SK-N-SH treated with all-trans-retinoic acid at 6 μM for 48 hours (cell line): ENCODE measurements at regions not wholly inside any gene's neighbourhood (a gene's known extent, or its start where the extent isn't known, plus 50 kb on each side); places are given as distances from the start of the nearest gene placed in this dataset.

Source experiments
- ATAC-seq: fragments of 200-7000 bp; cut with Tn5 transposase; 3 replicates; pipeline ENCODE4 v1.9.1; 2020; ENCODE audit warnings: mild to moderate bottlenecking, moderate library complexity
- ARNTL ChIP-seq: fragments of 450-650 bp; formaldehyde crosslinking; IDR thresholded peaks from 2 replicates; pipeline ENCODE4 v1.5.0; 2020; ENCODE audit warnings: low read depth, mild to moderate bottlenecking, moderate library complexity, borderline replicate concordance
- BACH2 ChIP-seq: fragments of 250-450 bp; sonication (Bioruptor Pico); IDR thresholded peaks from 2 replicates; pipeline ENCODE4 v1.9.0; 2021; ENCODE audit warnings: mild to moderate bottlenecking, borderline replicate concordance
- CREB5 ChIP-seq: fragments of 250-450 bp; sonication (Bioruptor Pico); IDR thresholded peaks from 2 replicates; pipeline ENCODE4 v1.5.1; 2020; ENCODE audit warnings: low read depth, mild to moderate bottlenecking, moderate library complexity
- CSDC2 ChIP-seq: fragments of 250-450 bp; sonication (Bioruptor Pico); IDR thresholded peaks from 2 replicates; pipeline ENCODE4 v1.5.0; 2020; ENCODE audit warnings: mild to moderate bottlenecking, moderate library complexity
- CSRNP3 ChIP-seq: fragments of 250-450 bp; sonication (Bioruptor Pico); IDR thresholded peaks from 2 replicates; pipeline ENCODE4 v1.5.1; 2021; ENCODE audit warnings: mild to moderate bottlenecking, moderate library complexity
- ESRRG ChIP-seq: fragments of 250-450 bp; sonication (Bioruptor Pico); IDR thresholded peaks from 2 replicates; pipeline ENCODE4 v1.6.1; 2021; ENCODE audit warnings: mild to moderate bottlenecking
- GLIS3 ChIP-seq: fragments of 250-450 bp; sonication (Bioruptor Pico); IDR thresholded peaks from 2 replicates; pipeline ENCODE4 v1.5.0; 2020; ENCODE audit warnings: mild to moderate bottlenecking, moderate library complexity
- ISL1 ChIP-seq: fragments of 250-450 bp; sonication (Bioruptor Pico); IDR thresholded peaks from 2 replicates; pipeline ENCODE4 v2.1.2; 2022; ENCODE audit warnings: mild to moderate bottlenecking, moderate library complexity
- OSR1 ChIP-seq: fragments of 250-450 bp; sonication (Bioruptor Pico); IDR thresholded peaks from 2 replicates; pipeline ENCODE4 v1.8.0; 2022; ENCODE audit warnings: moderate library complexity, mild to moderate bottlenecking, inconsistent platforms
- PATZ1 ChIP-seq: fragments of 250-450 bp; sonication (Bioruptor Pico); IDR thresholded peaks from 2 replicates; pipeline ENCODE4 v1.8.0; 2020; ENCODE audit warnings: mild to moderate bottlenecking, moderate library complexity, borderline replicate concordance
- POU6F1 ChIP-seq: fragments of 250-450 bp; sonication (Bioruptor Pico); IDR thresholded peaks from 2 replicates; pipeline ENCODE4 v1.8.0; 2021; ENCODE audit warnings: low read depth, mild to moderate bottlenecking, moderate library complexity, borderline replicate concordance
- PPARA ChIP-seq: fragments of 250-450 bp; sonication (Bioruptor Pico); IDR thresholded peaks from 2 replicates; pipeline ENCODE4 v1.5.0; 2020; ENCODE audit warnings: mild to moderate bottlenecking, borderline replicate concordance
- RARB ChIP-seq: fragments of 250-450 bp; sonication (Bioruptor Pico); IDR thresholded peaks from 2 replicates; pipeline ENCODE4 v1.8.0; 2021; ENCODE audit warnings: mild to moderate bottlenecking, moderate library complexity
- SNAI2 ChIP-seq: fragments of 250-450 bp; sonication (Bioruptor Pico); IDR thresholded peaks from 2 replicates; pipeline ENCODE4 v1.5.0; 2020; ENCODE audit warnings: mild to moderate bottlenecking, moderate library complexity
- TCF4 ChIP-seq: fragments of 250-450 bp; sonication (Bioruptor Pico); IDR thresholded peaks from 2 replicates; pipeline ENCODE4 v1.8.0; 2021; ENCODE audit warnings: mild to moderate bottlenecking, moderate library complexity, borderline replicate concordance
- TOX ChIP-seq: fragments of 250-450 bp; sonication (Bioruptor Pico); IDR thresholded peaks from 2 replicates; pipeline ENCODE4 v1.8.0; 2021; ENCODE audit warnings: mild to moderate bottlenecking, moderate library complexity, borderline replicate concordance
- TSHZ2 ChIP-seq: fragments of 250-450 bp; sonication (Bioruptor Pico); IDR thresholded peaks from 2 replicates; pipeline ENCODE4 v1.5.0; 2020; ENCODE audit warnings: mild to moderate bottlenecking, moderate library complexity
- ZC3H10 ChIP-seq: fragments of 250-450 bp; sonication (Bioruptor Pico); IDR thresholded peaks from 2 replicates; pipeline ENCODE4 v1.5.1; 2021; ENCODE audit warnings: mild to moderate bottlenecking, moderate library complexity
- ZFP3 ChIP-seq: fragments of 250-450 bp; sonication (Bioruptor Pico); IDR thresholded peaks from 2 replicates; pipeline ENCODE4 v1.5.0; 2020; ENCODE audit warnings: mild to moderate bottlenecking, moderate library complexity
- ZFP30 ChIP-seq: fragments of 450-650 bp; formaldehyde crosslinking; IDR thresholded peaks from 2 replicates; pipeline ENCODE4 v1.5.0; 2022; ENCODE audit warnings: mild to moderate bottlenecking, moderate library complexity
- ZNF70 ChIP-seq: fragments of 450-650 bp; formaldehyde crosslinking; IDR thresholded peaks from 2 replicates; pipeline ENCODE4 v1.5.0; 2020; ENCODE audit warnings: mild to moderate bottlenecking, moderate library complexity
- ZNF8 ChIP-seq: fragments of 450-650 bp; formaldehyde crosslinking; IDR thresholded peaks from 2 replicates; pipeline ENCODE4 v1.5.0; 2020; ENCODE audit warnings: mild to moderate bottlenecking, moderate library complexity

- TF ChIP-seq TSHZ2 (CRISPR knock-in tag) = no peak
- TF ChIP-seq PATZ1 (CRISPR knock-in tag) = no peak
- TF ChIP-seq ZFP3 (CRISPR knock-in tag) = no peak
- TF ChIP-seq ZNF8 = no peak
- TF ChIP-seq ZC3H10 = no peak
- no peak for TF ChIP-seq BACH2 (CRISPR knock-in tag)
- TF ChIP-seq ARNTL = no peak
- TF ChIP-seq POU6F1 = no peak
- TF ChIP-seq ZNF70 (CRISPR knock-in tag) = no peak
- no peak for TF ChIP-seq GLIS3
- TF ChIP-seq OSR1 (CRISPR knock-in tag) = no peak
- TF ChIP-seq, all 23 proteins: peak for 0
- no peak for ATAC-seq
Measured at GRCh38 chr20:56809668-56810067, 180.6 kb downstream of the TFAP2C start.

- no peak for TF ChIP-seq CSDC2 (CRISPR knock-in tag)
- TF ChIP-seq GLIS3 = no peak
- no peak for TF ChIP-seq PPARA (CRISPR knock-in tag)
- TF ChIP-seq RARB (CRISPR knock-in tag) = no peak
- no peak for TF ChIP-seq PATZ1 (CRISPR knock-in tag)
- TF ChIP-seq ZNF8 = no peak
- TF ChIP-seq CREB5 (CRISPR knock-in tag) = no peak
- no peak for TF ChIP-seq BACH2 (CRISPR knock-in tag)
- no peak for TF ChIP-seq ESRRG (CRISPR knock-in tag)
- TF ChIP-seq TCF4 = no peak
- TF ChIP-seq ISL1 (CRISPR knock-in tag) = no peak
- no peak for TF ChIP-seq ZFP30 (CRISPR knock-in tag)
- no peak for TF ChIP-seq POU6F1
- TF ChIP-seq ARNTL = no peak
- TF ChIP-seq ZFP3 (CRISPR knock-in tag) = no peak
- no peak for TF ChIP-seq SNAI2 (CRISPR knock-in tag)
- TF ChIP-seq CSRNP3 (CRISPR knock-in tag) = no peak
- TF ChIP-seq TOX (CRISPR knock-in tag) = no peak
- no peak for ATAC-seq
Measured at GRCh38 chr20:56810141-56810540, 181.0 kb downstream of the TFAP2C start.
